SK-N-SH (cell line): ENCODE measurements at regions not wholly inside any gene's neighbourhood (a gene's known extent, or its start where the extent isn't known, plus 50 kb on each side); places are given as distances from the start of the nearest gene placed in this dataset.

Source experiments
- CTCF ChIA-PET: fragments of 300-600, 350-600 bp; formaldehyde crosslinking; extraction: SDS; loops from one replicate; lab custom pipeline; 2021; lab: Yijun Ruan, JAX
- POLR2A ChIA-PET: fragments of 350-600 bp; sonication (Branson Sonifier 250); formaldehyde crosslinking; extraction: SDS; loops from one replicate; lab custom pipeline; 2020; ENCODE audit warnings: antibody characterized with exemption, inconsistent platforms; lab: Yijun Ruan, JAX
- DNase-seq: peaks from one replicate; pipeline ENCODE4 v3.0.0; 2012
- H2AFZ ChIP-seq: fragments of 200-600 bp; sonication (generic); 2 replicates; pipeline ENCODE4 v1.8.1; 2016; ENCODE audit warnings: antibody characterized with exemption, mild to moderate bottlenecking, low read depth
- H3F3A ChIP-seq: fragments of 200-600 bp; sonication (generic); replicated peaks from 2 replicates; pipeline ENCODE3; 2016; ENCODE audit warnings: antibody characterized with exemption, mild to moderate bottlenecking; ENCODE audit not compliant: insufficient read depth
- H3K27ac ChIP-seq, 2 experiments: fragments of 200-500 bp in 1 of 2; fragments of 200-600 bp in 1 of 2; sonication (Bioruptor generic) in 1 of 2; sonication (generic), shearing (Covaris generic) in 1 of 2; 2 replicates each; pipeline versions ENCODE4 v1.5.1 to v1.6.1; 2014 to 2016; ENCODE audit warnings: low read depth in 2 of 2, inconsistent platforms in 1 of 2, low read length in 1 of 2, mild to moderate bottlenecking in 1 of 2, mixed read lengths in 1 of 2
- H3K27me3 ChIP-seq: fragments of 200-600 bp; sonication (generic), shearing (Covaris generic); 2 replicates; pipeline ENCODE4 v1.6.1; 2016; ENCODE audit warnings: mixed run types; ENCODE audit not compliant: insufficient read depth
- H3K36me3 ChIP-seq, 2 experiments: fragments of 200-500 bp in 1 of 2; fragments of 200-600 bp in 1 of 2; sonication (Bioruptor generic) in 1 of 2; sonication (generic) in 1 of 2; replicated peaks in 1 of 2; 2 replicates each; pipeline versions ENCODE3 to v1.5.1; 2014 to 2016; ENCODE audit warnings: low read length in 1 of 2, mild to moderate bottlenecking in 1 of 2; ENCODE audit not compliant: insufficient read depth in 2 of 2, control insufficient read depth in 1 of 2
- H3K4me1 ChIP-seq, 2 experiments: fragments of 200-500 bp in 1 of 2; fragments of 200-600 bp in 1 of 2; sonication (Bioruptor generic) in 1 of 2; sonication (generic), shearing (Covaris generic) in 1 of 2; 2 replicates each; pipeline versions ENCODE4 v1.5.1 to v1.6.1; 2014 to 2016; ENCODE audit warnings: low read depth in 1 of 2, low read length in 1 of 2, mixed run types in 1 of 2; ENCODE audit not compliant: insufficient read depth in 2 of 2, control insufficient read depth in 1 of 2
- H3K4me2 ChIP-seq: fragments of 200-600 bp; sonication (generic), shearing (Covaris generic); 2 replicates; pipeline ENCODE4 v1.6.1; 2017; ENCODE audit warnings: mixed run types
- H3K4me3 ChIP-seq, 2 experiments: fragments of 200-500 bp in 1 of 2; fragments of 200-600 bp in 1 of 2; sonication (Bioruptor generic) in 1 of 2; sonication (generic), shearing (Covaris generic) in 1 of 2; 2 replicates each; pipeline versions ENCODE4 v1.5.1 to v1.8.1; 2014 to 2016; ENCODE audit warnings: low read depth in 2 of 2, inconsistent platforms in 1 of 2, low read length in 1 of 2, mild to moderate bottlenecking in 1 of 2, mixed read lengths in 1 of 2, moderate library complexity in 1 of 2
- H3K79me2 ChIP-seq: fragments of 200-600 bp; sonication (generic); 2 replicates; pipeline ENCODE4 v1.8.1; 2017; ENCODE audit warnings: mild to moderate bottlenecking; ENCODE audit not compliant: insufficient read depth
- H3K9ac ChIP-seq: fragments of 200-600 bp; sonication (generic); 2 replicates; pipeline ENCODE4 v1.6.1; 2017; ENCODE audit warnings: mixed run types
- H3K9me2 ChIP-seq: fragments of 200-600 bp; sonication (generic); 2 replicates; pipeline ENCODE4 v1.6.1; 2017; ENCODE audit warnings: mixed run types
- H3K9me3 ChIP-seq: fragments of 200-600 bp; sonication (generic); 2 replicates; pipeline ENCODE4 v1.6.1; 2017; ENCODE audit warnings: mixed run types, mild to moderate bottlenecking, moderate library complexity
- H4K20me1 ChIP-seq: fragments of 200-600 bp; sonication (generic); 2 replicates; pipeline ENCODE4 v1.6.1; 2017; ENCODE audit warnings: mild to moderate bottlenecking, mixed run types; ENCODE audit not compliant: insufficient read depth
- CHD2 ChIP-seq: fragments of 150-350 bp; IDR thresholded peaks from 2 replicates; pipeline ENCODE4 v1.6.1; 2018; ENCODE audit warnings: low read length; ENCODE audit not compliant: partially characterized antibody
- EP300 ChIP-seq, 2 experiments: IDR thresholded peaks; 2 replicates each; pipeline versions ENCODE4 v1.4.0 to v1.6.1; 2012; ENCODE audit warnings: borderline replicate concordance in 1 of 2, low read depth in 1 of 2, low read length in 1 of 2
- EZH2phosphoT487 ChIP-seq: fragments of 200-600 bp; sonication (generic); IDR thresholded peaks from 2 replicates; pipeline ENCODE4 v1.6.1; 2017; ENCODE audit warnings: low read depth, mixed run types, mild to moderate bottlenecking, antibody characterized with exemption, moderate library complexity, borderline replicate concordance
- FOXM1 ChIP-seq: IDR thresholded peaks from 2 replicates; pipeline ENCODE4 v1.4.0; 2012; ENCODE audit warnings: low read depth, mild to moderate bottlenecking
- GABPA ChIP-seq: IDR thresholded peaks from 2 replicates; pipeline ENCODE4 v1.4.0; 2012; ENCODE audit warnings: low read depth, mild to moderate bottlenecking
- JUND ChIP-seq: IDR thresholded peaks from 2 replicates; pipeline ENCODE4 v1.4.0; 2012
- MAX ChIP-seq: IDR thresholded peaks from 2 replicates; pipeline ENCODE4 v1.4.0; 2012; ENCODE audit warnings: low read depth
- MXI1 ChIP-seq: IDR thresholded peaks from 2 replicates; pipeline ENCODE4 v1.6.1; 2012; ENCODE audit warnings: mild to moderate bottlenecking, low read depth, low read length, improper control_type of control experiment
- NRF1 ChIP-seq: IDR thresholded peaks from 2 replicates; pipeline ENCODE4 v1.6.1; 2012; ENCODE audit warnings: low read depth, mild to moderate bottlenecking, low read length
- PBX3 ChIP-seq: IDR thresholded peaks from 2 replicates; pipeline ENCODE4; 2012
- POLR2AphosphoS5 ChIP-seq: IDR thresholded peaks from 2 replicates; pipeline ENCODE4 v1.6.1; 2012; ENCODE audit warnings: low read depth, low read length
- RCOR1 ChIP-seq: fragments of 150-350 bp; IDR thresholded peaks from 2 replicates; pipeline ENCODE4 v1.6.1; 2017; ENCODE audit warnings: antibody characterized with exemption, low read length
- RXRA ChIP-seq: IDR thresholded peaks from 2 replicates; pipeline ENCODE4 v1.4.0; 2012; ENCODE audit warnings: low read depth, mild to moderate bottlenecking, borderline replicate concordance
- SIN3A ChIP-seq: IDR thresholded peaks from 2 replicates; pipeline ENCODE4 v1.6.1; 2012; ENCODE audit warnings: low read depth, mild to moderate bottlenecking, low read length, moderate library complexity, borderline replicate concordance
- TAF1 ChIP-seq: IDR thresholded peaks from 2 replicates; pipeline ENCODE4 v1.6.1; 2012; ENCODE audit warnings: low read depth, mild to moderate bottlenecking, low read length, moderate library complexity, borderline replicate concordance
- TEAD4 ChIP-seq: IDR thresholded peaks from 2 replicates; pipeline ENCODE4 v1.4.0; 2012; ENCODE audit warnings: mild to moderate bottlenecking, borderline replicate concordance; ENCODE audit not compliant: insufficient read depth
- YY1 ChIP-seq: IDR thresholded peaks from 2 replicates; pipeline ENCODE4 v1.4.0; 2012; ENCODE audit warnings: low read depth, mild to moderate bottlenecking
- ZBTB33 ChIP-seq: IDR thresholded peaks from 2 replicates; pipeline ENCODE4 v1.4.0; 2012; ENCODE audit warnings: low read depth, borderline replicate concordance
- TF ChIP-seq, protein P1 (sequence below): fragments of 150-350 bp; IDR thresholded peaks from 2 replicates; pipeline ENCODE4 v1.6.1; 2017; ENCODE audit warnings: antibody characterized with exemption, low read length, low read depth, borderline replicate concordance
- TF ChIP-seq, protein P2 (sequence below): fragments of 200-600 bp; sonication (generic); IDR thresholded peaks from 2 replicates; pipeline ENCODE4 v1.6.1; 2017; ENCODE audit warnings: antibody characterized with exemption, mild to moderate bottlenecking, moderate library complexity

- no peaks in the 10 kb centered on the region for H3K9me2 ChIP-seq
- DNase-seq = no peak
- H3K36me3 ChIP-seq = no peaks in the 10 kb centered on the region
- H3K4me2 ChIP-seq = no peak overlapping the region
- no peaks in the 10 kb centered on the region for H3K27me3 ChIP-seq
- no peak for TF ChIP-seq FOXM1
- TF ChIP-seq PBX3 = no peak
- TF ChIP-seq MXI1 = no peak
- TF ChIP-seq POLR2AphosphoS5 = no peak
- TF ChIP-seq, protein P1, sequence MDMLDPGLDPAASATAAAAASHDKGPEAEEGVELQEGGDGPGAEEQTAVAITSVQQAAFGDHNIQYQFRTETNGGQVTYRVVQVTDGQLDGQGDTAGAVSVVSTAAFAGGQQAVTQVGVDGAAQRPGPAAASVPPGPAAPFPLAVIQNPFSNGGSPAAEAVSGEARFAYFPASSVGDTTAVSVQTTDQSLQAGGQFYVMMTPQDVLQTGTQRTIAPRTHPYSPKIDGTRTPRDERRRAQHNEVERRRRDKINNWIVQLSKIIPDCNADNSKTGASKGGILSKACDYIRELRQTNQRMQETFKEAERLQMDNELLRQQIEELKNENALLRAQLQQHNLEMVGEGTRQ = no peak
- no peak for TF ChIP-seq YY1
- TF ChIP-seq SIN3A = no peak
- no peak for TF ChIP-seq JUND
- TF ChIP-seq NRF1 = no peak
- TF ChIP-seq TAF1 = no peak
- TF ChIP-seq RXRA = no peak
- no peak for TF ChIP-seq ZBTB33
- TF ChIP-seq RCOR1 = no peak
- no peak for TF ChIP-seq TEAD4
- no peak for TF ChIP-seq GABPA
- no peak for TF ChIP-seq MAX
- TF ChIP-seq, protein P2, sequence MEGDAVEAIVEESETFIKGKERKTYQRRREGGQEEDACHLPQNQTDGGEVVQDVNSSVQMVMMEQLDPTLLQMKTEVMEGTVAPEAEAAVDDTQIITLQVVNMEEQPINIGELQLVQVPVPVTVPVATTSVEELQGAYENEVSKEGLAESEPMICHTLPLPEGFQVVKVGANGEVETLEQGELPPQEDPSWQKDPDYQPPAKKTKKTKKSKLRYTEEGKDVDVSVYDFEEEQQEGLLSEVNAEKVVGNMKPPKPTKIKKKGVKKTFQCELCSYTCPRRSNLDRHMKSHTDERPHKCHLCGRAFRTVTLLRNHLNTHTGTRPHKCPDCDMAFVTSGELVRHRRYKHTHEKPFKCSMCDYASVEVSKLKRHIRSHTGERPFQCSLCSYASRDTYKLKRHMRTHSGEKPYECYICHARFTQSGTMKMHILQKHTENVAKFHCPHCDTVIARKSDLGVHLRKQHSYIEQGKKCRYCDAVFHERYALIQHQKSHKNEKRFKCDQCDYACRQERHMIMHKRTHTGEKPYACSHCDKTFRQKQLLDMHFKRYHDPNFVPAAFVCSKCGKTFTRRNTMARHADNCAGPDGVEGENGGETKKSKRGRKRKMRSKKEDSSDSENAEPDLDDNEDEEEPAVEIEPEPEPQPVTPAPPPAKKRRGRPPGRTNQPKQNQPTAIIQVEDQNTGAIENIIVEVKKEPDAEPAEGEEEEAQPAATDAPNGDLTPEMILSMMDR = no peak
- no peak for TF ChIP-seq CHD2
- no peak for TF ChIP-seq EZH2phosphoT487
- TF ChIP-seq EP300 (IDR thresholded peaks at IDR 0.05; ENCODE audit: borderline replicate concordance in 1 of 2, low read depth in 1 of 2, low read length in 1 of 2) = no peak
- no peaks in the 10 kb centered on the region for H3K79me2 ChIP-seq
- H3K27ac ChIP-seq = no peak overlapping the region
- POLR2A ChIA-PET = no interaction called here
- CTCF ChIA-PET = interaction anchor here (1.3 kb wide), 1 partner anchor 121 kb away, joined by 4 read pairs; no protein-coding TSS in a partner anchor
- H3K4me1 ChIP-seq = no peaks in the 10 kb centered on the region; a peak in 1 of 4 replicates
- no peak overlapping the region for H2AFZ ChIP-seq
- H3K4me3 ChIP-seq = no peak overlapping the region
- no peaks in the 10 kb centered on the region for H4K20me1 ChIP-seq
- no peak overlapping the region for H3K9ac ChIP-seq
- no peaks in the 10 kb centered on the region for H3F3A ChIP-seq
- no peaks in the 10 kb centered on the region for H3K9me3 ChIP-seq
Observed at GRCh38 chr3:148500881-148501280, 196.8 kb upstream of the AGTR1 start.
